Right atrium auricular region (tissue), 2 donors: ENCODE measurements at regions not wholly inside any gene's neighbourhood (a gene's known extent, or its start where the extent isn't known, plus 50 kb on each side); places are given as distances from the start of the nearest gene placed in this dataset.
A peak's percentile ranks its signal among the peaks of the same experiment; 100 is the strongest.

Source experiments
- DNase-seq: peaks from one replicate; pipeline ENCODE4 v3.0.0-alpha.2; 2019; ENCODE audit warnings: low spot score
- H3K27ac ChIP-seq, 2 donors: fragments of 200-600 bp; sonication (generic); 1 replicate in 1 of 2; 2 replicates in 1 of 2; pipeline ENCODE4 v1.5.1; 2016 to 2019
- H3K27me3 ChIP-seq, 2 donors: fragments of 200-600 bp; sonication (generic); one replicate each; pipeline versions ENCODE4 v1.5.1 to v1.6.0; 2017 to 2019
- H3K36me3 ChIP-seq: fragments of 200-600 bp; sonication (generic); one replicate; pipeline ENCODE4 v1.5.1; 2016
- H3K4me1 ChIP-seq, 2 donors: fragments of 200-600 bp; sonication (generic); one replicate each; pipeline versions ENCODE4 v1.5.1 to v1.6.0; 2017 to 2019
- H3K4me3 ChIP-seq, 2 donors: fragments of 200-600 bp; sonication (generic); 1 replicate in 1 of 2; 2 replicates in 1 of 2; pipeline ENCODE4 v1.5.1; 2017 to 2019; ENCODE audit warnings: mild to moderate bottlenecking in 1 of 2, moderate library complexity in 1 of 2
- H3K9me3 ChIP-seq, 2 donors: fragments of 200-600 bp; sonication (generic); one replicate each; pipeline ENCODE4 v1.5.1; 2019
- TF ChIP-seq, protein P1 (sequence below), 2 donors: fragments of 200-600 bp; sonication (generic); IDR thresholded peaks; one replicate each; pipeline ENCODE4 v1.5.1; 2019; ENCODE audit warnings: antibody characterized with exemption in 2 of 2

DNA sequence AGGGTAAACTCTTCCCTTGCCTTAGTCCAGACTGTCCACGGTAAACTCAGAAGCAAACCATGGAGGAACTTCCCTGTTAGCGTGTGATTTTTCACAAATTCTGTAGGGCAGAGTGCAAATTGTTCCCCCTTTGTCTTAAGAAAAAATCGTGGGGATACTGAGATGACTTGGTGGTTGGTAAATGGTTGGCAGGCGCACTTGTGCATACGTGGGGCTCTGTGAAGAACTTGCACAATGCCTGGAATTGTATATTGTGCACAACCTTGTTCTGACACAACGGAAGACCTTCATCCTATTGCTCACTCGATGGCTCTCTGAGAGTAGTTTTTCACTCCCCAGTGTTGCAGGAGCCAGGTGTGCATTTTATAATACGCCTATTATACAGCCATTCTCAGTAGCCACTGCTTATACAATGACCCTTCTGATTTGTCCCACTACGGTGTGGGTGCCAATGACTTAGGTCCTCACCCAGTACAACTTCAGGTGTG lies 150.0 kb downstream of the SPRY1 start:
- Histone ChIP-seq H3K4me1 (no peaks in the 10 kb centered on the region), H3K27me3 (no peaks in the 10 kb centered on the region), H3K9me3 (peaks cover 0 to 9% of the 10 kb centered on the region in 2 donors), H3K4me3 (no peak overlapping the region), H3K36me3 (no peaks in the 10 kb centered on the region), H3K27ac (no peak overlapping the region)
- no peak for DNase-seq
- TF ChIP-seq, protein P1, sequence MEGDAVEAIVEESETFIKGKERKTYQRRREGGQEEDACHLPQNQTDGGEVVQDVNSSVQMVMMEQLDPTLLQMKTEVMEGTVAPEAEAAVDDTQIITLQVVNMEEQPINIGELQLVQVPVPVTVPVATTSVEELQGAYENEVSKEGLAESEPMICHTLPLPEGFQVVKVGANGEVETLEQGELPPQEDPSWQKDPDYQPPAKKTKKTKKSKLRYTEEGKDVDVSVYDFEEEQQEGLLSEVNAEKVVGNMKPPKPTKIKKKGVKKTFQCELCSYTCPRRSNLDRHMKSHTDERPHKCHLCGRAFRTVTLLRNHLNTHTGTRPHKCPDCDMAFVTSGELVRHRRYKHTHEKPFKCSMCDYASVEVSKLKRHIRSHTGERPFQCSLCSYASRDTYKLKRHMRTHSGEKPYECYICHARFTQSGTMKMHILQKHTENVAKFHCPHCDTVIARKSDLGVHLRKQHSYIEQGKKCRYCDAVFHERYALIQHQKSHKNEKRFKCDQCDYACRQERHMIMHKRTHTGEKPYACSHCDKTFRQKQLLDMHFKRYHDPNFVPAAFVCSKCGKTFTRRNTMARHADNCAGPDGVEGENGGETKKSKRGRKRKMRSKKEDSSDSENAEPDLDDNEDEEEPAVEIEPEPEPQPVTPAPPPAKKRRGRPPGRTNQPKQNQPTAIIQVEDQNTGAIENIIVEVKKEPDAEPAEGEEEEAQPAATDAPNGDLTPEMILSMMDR (IDR thresholded peaks at IDR 0.05): no peak

DNA sequence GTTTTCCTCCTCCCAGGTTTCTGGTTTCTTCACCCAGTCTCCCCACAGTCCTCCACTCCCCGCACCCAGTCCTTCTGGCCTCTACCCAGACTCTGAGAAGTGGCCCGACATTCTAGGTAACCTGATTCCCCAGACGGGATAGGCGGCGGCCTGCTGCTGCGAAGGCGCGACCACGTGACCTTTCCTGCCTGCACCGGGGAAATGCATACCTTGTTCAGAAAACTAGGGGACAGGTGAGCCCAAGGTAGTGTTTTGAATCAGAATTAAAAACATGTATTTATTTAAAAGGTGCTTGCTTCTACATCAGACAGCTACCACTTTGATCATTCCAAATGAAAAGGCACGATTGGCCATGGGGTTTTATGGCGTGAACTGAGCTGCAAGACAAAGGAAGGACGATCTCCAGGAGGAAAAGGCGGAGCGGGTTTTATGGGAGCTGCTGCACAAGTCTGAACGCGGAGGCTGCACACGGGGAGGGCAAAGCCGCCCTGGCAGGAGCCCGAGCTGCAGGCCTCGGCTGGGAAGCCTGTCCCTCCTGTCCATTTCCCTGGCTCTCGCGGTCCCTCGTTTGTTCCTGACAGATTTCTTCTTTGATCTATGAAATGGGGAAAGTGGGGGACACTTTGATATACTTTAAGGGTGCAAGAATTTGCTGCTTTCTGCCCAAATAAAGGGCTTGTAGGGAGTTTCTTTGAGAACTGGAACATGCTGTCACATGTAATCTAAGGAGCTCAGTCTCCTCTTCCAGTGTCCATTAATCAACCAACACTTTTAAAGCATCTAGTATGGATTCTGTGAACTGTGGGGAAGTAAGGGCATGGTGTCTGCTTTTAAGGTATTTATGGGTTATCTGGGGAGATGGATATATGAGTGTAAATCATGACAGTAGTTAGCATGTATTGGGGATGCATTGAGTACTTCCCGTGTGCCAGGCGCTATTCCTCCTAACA lies 150.9 kb downstream of the SPRY1 start:
- DNase-seq: no peak
- TF ChIP-seq, protein P1 (IDR thresholded peaks at IDR 0.05): no peak
- H3K9me3 ChIP-seq: peaks cover 0 to 9% of the 10 kb centered on the region in 2 donors

DNA sequence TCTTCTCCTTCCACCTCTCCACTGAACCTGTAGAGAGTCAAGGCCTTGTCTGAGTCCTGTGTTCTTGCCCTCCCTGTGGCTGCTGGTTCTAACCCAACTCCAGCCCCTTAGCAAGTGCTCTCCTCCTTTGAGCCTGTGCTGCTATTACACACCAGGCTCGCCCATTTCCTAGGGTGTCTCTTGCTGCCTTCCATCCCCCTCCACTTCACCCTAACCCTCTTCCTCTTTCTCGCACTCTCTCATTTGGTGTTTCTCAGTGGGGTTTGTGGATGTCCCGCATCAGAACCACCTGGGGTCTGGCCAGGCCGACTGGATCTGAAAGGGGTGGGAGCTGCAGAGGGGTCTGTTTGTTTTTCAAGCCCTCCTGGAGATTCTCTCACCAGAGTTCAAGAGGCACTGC lies 156.7 kb downstream of the SPRY1 start:
- no peaks in the 10 kb centered on the region for H3K36me3 ChIP-seq
- H3K4me1 ChIP-seq: peaks cover 0 to 25% of the 10 kb centered on the region in 2 donors
- no peaks in the 10 kb centered on the region for H3K27me3 ChIP-seq
- DNase-seq: no peak
- H3K4me3 ChIP-seq: no peak overlapping the region
- peaks cover 0 to 9% of the 10 kb centered on the region in 2 donors for H3K9me3 ChIP-seq
- TF ChIP-seq, protein P1 (IDR thresholded peaks at IDR 0.05): no peak
- no peak overlapping the region for H3K27ac ChIP-seq

More for the DNA sequence above, 150.9 kb downstream of the SPRY1 start:
- Histone ChIP-seq H3K27ac (no peak overlapping the region), H3K4me1 (no peaks in the 10 kb centered on the region), H3K4me3 (no peak overlapping the region), H3K27me3 (no peaks in the 10 kb centered on the region), H3K36me3 (no peaks in the 10 kb centered on the region)

DNA sequence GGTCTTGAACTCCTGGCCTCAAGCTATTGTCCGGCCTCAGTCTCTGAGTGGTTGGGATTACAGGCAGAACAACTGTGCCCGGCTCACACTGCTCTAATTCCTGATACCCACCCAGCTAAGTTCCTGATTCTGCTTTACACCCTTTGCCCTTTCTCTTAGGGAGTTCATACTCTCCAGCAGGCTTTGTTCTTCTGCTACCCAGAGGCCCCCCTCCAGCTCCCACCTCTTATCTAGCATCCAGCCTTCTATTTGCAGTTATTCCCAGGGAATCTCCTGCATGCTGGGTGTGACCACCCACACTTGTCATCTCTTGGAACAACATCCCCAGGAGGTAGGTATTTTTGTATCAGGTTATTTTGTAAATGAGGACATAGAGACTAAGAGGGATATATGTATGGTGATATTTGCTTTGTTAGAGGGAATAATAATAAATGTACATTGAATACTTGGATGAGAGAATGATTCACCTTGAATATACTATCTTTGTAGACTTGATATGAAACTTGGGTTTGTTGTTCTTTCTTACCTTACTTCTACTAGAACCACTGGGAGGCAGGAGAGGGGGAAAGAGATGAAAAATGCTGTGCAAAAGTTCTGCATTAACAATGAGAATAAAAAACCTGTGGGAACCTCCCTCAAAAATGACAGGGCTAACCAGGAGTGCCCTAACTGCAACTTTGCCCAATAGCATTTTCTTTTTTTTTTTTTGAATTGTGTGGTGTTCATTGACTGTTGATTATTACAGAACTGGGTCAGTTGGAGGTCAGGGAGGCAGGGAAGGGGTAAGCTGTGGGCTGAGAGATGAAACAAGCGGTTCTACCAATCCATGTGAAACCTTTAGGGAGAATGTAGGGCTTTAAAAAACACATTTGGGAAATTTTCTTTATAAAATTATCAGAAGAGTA lies 157.4 kb downstream of the SPRY1 start:
- Histone ChIP-seq H3K36me3 (no peaks in the 10 kb centered on the region), H3K27ac (peak overlapping the region in 1 of 2 donors; percentile 79), H3K9me3 (peaks cover 0 to 9% of the 10 kb centered on the region in 2 donors), H3K4me3 (no peak overlapping the region), H3K27me3 (no peaks in the 10 kb centered on the region), H3K4me1 (peaks cover 0 to 25% of the 10 kb centered on the region in 2 donors)
- DNase-seq: no peak
- TF ChIP-seq, protein P1 (IDR thresholded peaks at IDR 0.05): no peak

DNA sequence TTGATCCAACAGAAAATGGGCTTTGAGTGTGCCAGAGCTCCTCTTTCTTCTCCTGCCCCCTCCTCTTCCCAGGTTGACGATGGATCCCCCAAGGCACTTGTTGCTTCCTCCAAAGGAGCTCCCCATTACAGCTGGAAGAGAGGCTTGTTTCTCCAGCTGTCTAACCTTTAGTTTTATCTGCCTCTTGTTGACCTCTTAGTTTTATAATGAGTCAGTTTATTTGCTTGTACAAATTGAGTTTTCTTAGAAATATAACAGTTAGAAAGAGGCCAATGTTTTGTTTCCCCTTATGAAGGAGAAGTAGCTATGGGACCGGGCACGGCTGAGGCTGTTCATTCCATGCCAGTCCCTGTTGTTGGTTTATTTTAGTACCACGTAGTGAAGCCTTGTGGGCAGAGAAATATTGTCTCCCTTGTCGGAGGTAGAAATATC lies 158.2 kb downstream of the SPRY1 start:
- H3K36me3 ChIP-seq: no peaks in the 10 kb centered on the region
- H3K4me3 ChIP-seq: peak overlapping the region in 1 of 2 donors; percentile 5
- TF ChIP-seq, protein P1 (IDR thresholded peaks at IDR 0.05): no peak
- peak overlapping the region; percentile 71 to 79 for H3K27ac ChIP-seq
- peaks cover 0 to 25% of the 10 kb centered on the region in 2 donors for H3K4me1 ChIP-seq
- no peak for DNase-seq
- H3K27me3 ChIP-seq: no peaks in the 10 kb centered on the region
- peaks cover 0 to 2% of the 10 kb centered on the region in 2 donors for H3K9me3 ChIP-seq
